Neural crest cell (in vitro differentiated cells): ENCODE measurements at regions not wholly inside any gene's neighbourhood (a gene's known extent, or its start where the extent isn't known, plus 50 kb on each side); places are given as distances from the start of the nearest gene placed in this dataset.
A peak's percentile ranks its signal among the peaks of the same experiment; 100 is the strongest.

Experiments used
- DNase-seq: peaks from one replicate; pipeline ENCODE4 v3.0.0; 2021; ENCODE audit warnings: low read depth, mixed read lengths, low spot score
- H3K27ac Mint-ChIP-seq: one replicate; pipeline ENCODE4 v1.8.0; 2021; ENCODE audit warnings: mild to moderate bottlenecking, mixed read lengths; ENCODE audit not compliant: unreplicated experiment
- H3K27me3 Mint-ChIP-seq: 2 replicates; pipeline ENCODE4 v1.8.0; 2021; ENCODE audit warnings: low read depth, mild to moderate bottlenecking, mixed read lengths
- H3K36me3 Mint-ChIP-seq: 2 replicates; pipeline ENCODE4 v1.8.0; 2021; ENCODE audit warnings: low read depth, mild to moderate bottlenecking, mixed read lengths
- H3K4me1 Mint-ChIP-seq: 2 replicates; pipeline ENCODE4 v1.8.0; 2021; ENCODE audit warnings: mixed read lengths
- H3K4me3 Mint-ChIP-seq: one replicate; pipeline ENCODE4 v1.8.0; 2021; ENCODE audit warnings: mild to moderate bottlenecking, mixed read lengths
- H3K9me3 Mint-ChIP-seq: 2 replicates; pipeline ENCODE4 v1.8.0; 2021; ENCODE audit warnings: mixed read lengths
- CTCF ChIP-seq: fragments of 200-600 bp; sonication (generic); conservative IDR thresholded peaks from 2 replicates; pipeline ENCODE4 v1.5.0; 2021; ENCODE audit warnings: antibody characterized with exemption, mild to moderate bottlenecking

DNA sequence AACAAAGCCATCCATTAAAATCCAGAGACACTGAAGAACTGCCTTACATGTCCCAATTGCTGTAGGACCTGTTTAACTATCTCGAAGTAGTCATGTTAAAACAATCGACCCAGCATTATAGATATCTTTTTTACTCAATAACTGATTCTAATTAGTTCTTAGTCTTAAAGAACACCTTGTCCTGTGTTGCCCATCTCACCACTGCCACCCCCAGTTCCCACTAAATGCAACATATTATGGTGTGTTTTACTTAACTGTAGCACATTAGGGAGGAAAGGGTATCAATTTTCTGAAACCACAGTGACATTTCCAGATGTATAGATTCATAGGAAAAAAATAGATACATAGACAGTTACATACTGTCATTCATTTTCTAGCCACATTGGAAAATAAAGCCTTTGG lies 221.2 kb downstream of the MEF2C start:
- H3K36me3 Mint-ChIP-seq, result peaks cover 4% of the 10 kb centered on the region
- DNase-seq, result no peak
- H3K9me3 Mint-ChIP-seq, result no peaks in the 10 kb centered on the region
- H3K27ac Mint-ChIP-seq, result no peak overlapping the region
- peak overlapping the region; percentile 84 for H3K4me3 Mint-ChIP-seq
- TF ChIP-seq CTCF, result no peak
- H3K4me1 Mint-ChIP-seq, result peaks cover 57% of the 10 kb centered on the region
- H3K27me3 Mint-ChIP-seq, result peaks cover 79% of the 10 kb centered on the region

GRCh38 chr5:88660947-88661805 lies 221.8 kb downstream of the MEF2C start:
- peak; percentile 91 for DNase-seq
- TF ChIP-seq CTCF, result no peak
- H3K9me3 Mint-ChIP-seq, result no peaks in the 10 kb centered on the region
- H3K36me3 Mint-ChIP-seq, result no peaks in the 10 kb centered on the region
- H3K4me3 Mint-ChIP-seq, result peak overlapping the region; percentile 84
- peaks cover 79% of the 10 kb centered on the region for H3K27me3 Mint-ChIP-seq
- H3K27ac Mint-ChIP-seq, result no peak overlapping the region
- peaks cover 51% of the 10 kb centered on the region for H3K4me1 Mint-ChIP-seq

GRCh38 chr5:88660264-88660946 lies 222.6 kb downstream of the MEF2C start:
- Mint-ChIP-seq H3K27me3 (peaks cover 74% of the 10 kb centered on the region), H3K4me1 (peaks cover 43% of the 10 kb centered on the region), H3K27ac (no peak overlapping the region), H3K36me3 (no peaks in the 10 kb centered on the region), H3K9me3 (no peaks in the 10 kb centered on the region), H3K4me3 (peak overlapping the region; percentile 84)
- DNase-seq, result no peak
- TF ChIP-seq CTCF, result no peak

DNA sequence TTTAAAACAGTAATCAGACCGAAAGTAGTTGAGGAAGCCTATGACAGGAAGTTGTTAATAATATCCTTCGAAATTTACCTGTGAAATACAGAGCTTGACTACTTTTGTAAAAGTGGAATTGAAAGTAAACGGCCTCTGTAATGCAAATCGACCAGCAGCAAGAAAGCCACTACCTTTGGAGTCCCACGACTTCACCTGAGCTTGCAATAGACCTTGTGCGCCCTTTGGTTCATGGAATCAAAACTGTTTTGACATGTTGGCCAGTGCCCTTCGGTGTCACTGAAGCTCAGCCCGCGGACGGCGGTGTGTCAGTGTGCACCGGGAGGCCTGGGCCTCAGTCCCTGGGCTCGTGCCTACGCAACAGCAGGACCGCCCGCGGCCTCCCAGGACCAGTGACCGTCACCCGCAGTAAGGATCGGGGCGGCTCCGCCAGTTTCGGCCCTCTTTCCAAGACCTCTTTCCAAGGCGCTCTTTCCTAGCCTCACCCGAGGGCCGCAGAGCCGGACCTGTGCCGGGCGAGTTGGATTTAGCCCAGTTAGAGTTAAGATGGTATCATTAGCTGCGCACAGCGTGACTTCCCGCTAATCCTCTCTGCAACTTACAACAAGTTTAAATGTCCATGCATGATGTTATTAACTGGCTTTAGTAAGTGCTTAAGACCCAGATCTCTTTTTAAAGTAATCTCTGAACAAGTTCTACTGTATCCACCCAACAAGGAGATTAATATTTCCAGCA lies 223.3 kb downstream of the MEF2C start:
- Mint-ChIP-seq H3K4me3 (peak overlapping the region; percentile 84), H3K27me3 (peaks cover 70% of the 10 kb centered on the region), H3K36me3 (no peaks in the 10 kb centered on the region), H3K27ac (no peak overlapping the region), H3K4me1 (peaks cover 39% of the 10 kb centered on the region), H3K9me3 (no peaks in the 10 kb centered on the region)
- DNase-seq, result no peak
- TF ChIP-seq CTCF, result no peak

GRCh38 chr5:88658886-88659285 lies 224.1 kb downstream of the MEF2C start:
- Mint-ChIP-seq H3K36me3 (no peaks in the 10 kb centered on the region), H3K9me3 (no peaks in the 10 kb centered on the region), H3K4me3 (no peak overlapping the region), H3K4me1 (peaks cover 32% of the 10 kb centered on the region), H3K27me3 (peaks cover 71% of the 10 kb centered on the region), H3K27ac (no peak overlapping the region)
- no peak for TF ChIP-seq CTCF
- no peak for DNase-seq
